COLO668 (cell line): ENCODE measurements at regions not wholly inside any gene's neighbourhood (a gene's known extent, or its start where the extent isn't known, plus 50 kb on each side); places are given as distances from the start of the nearest gene placed in this dataset.
"Not testable (repeated sequence)": the region's sequence is repeated elsewhere in the genome, so short reads cannot be mapped to it uniquely, and the experiment has no call there.

ENCODE experiments used
- DNase-seq: peaks from one replicate; lab custom pipeline; 2025; ENCODE audit not compliant: unreplicated experiment; lab: John Stamatoyannopoulos, UW

- no peak for DNase-seq
These were observed 195.5 kb upstream of the FBXL4 start for GRCh38 chr6:99143108-99143861.

DNA sequence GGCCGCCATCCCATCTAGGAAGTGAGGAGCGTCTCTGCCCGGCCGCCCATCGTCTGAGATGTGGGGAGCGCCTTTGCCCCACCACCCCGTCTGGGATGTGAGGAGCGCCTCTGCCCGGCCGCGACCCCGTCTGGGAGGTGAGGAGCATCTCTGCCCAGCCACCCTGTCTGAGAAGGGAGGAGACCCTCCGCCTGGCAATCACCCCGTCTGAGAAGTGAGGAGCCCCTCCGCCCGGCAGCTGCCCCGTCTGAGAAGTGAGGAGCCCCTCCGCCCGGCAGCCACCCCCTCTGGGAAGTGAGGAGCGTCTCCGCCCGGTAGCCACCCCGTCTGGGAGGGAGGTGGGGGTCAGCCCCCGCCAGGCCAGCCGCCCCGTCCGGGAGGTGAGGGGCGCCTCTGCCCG, 194.2 kb upstream of the FBXL4 start:
- DNase-seq: not testable (repeated sequence)

DNA sequence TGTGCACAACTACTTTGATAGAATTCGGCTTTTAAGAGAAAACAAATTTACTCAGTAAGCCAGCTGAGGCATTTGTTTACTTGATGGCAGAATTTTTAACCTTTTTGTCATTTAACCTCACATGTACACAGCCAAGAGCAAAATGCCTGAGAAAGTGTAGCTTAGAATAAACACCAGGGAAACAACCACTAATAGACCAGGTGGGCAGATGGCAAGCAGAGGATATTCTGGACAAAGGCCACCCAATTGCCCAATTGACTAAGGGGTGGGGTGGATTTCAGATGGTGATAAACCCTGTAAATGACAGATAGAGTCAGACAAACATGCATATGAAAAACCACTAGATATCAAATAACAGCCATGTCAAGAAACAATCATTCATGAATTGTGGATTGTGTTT, 190.7 kb upstream of the FBXL4 start:
- DNase-seq: peak; percentile 38

DNA sequence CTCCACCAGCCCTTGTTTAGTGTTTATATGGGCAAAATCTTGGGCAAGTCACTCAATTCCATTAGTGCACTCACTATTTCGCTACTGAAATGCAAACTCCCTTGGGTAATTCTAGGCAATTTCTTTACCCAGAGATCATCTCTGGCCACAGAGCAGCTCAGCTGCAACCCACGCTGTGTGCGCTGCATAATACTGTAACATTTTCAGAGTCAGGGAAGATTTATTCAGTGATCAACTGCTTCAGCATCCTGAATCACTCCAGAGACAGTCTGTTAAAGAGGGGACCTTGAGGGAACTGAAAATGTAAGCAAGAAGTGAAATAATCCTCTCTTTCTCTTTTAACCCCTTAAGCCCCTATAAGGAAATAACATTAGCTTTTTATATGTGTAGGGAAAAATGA, 189.6 kb upstream of the FBXL4 start:
- DNase-seq: no peak

DNA sequence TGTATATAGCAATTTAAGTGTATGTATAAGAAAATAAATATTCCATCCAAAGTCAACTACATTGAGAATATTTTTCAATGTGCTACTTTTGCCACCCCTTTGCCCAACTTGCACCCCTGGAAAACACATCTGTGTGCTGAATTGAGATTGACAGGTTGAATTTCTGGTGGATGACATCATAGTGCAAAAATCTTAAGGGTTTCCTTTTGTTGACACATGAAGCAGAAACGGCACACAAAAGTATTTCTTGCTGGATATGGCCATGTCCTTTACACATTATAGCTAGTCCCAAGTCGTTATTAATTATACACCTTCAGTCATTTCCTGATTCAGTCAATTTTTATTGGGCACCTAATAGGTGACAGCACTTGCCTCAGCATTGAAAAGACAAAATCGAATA, 188.7 kb upstream of the FBXL4 start:
- no peak for DNase-seq

DNA sequence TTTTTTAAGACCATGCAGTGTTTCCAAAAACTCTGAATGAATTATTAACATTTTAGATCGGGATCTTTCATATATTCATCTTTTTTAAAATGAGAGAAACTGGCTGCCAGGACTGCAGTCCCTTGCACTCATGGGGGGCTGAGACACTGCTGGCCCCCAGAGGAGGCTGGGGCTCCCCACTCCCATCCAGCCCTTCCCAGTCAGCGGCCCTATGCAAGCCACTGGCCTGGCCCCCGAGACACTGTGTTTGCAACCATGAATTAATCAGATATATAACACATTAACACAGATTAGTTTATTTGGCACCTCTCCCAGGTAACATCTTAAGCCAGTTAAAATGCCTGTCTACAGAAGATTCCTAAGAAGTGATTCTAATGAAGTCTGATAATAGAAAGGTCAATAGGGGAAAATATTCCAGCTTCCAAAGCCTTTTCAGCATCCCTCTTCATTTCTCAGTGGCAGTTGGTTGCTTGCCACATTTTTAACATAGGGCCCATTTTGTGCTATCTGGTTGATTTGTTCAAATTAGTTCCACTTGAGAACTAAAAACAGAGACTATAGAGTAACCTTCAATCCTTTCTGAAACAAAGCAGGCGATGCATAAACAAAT, 184.4 kb upstream of the FBXL4 start:
- no peak for DNase-seq

- DNase-seq: no peak
These were observed 183.4 kb upstream of the FBXL4 start for GRCh38 chr6:99130897-99131873.

DNA sequence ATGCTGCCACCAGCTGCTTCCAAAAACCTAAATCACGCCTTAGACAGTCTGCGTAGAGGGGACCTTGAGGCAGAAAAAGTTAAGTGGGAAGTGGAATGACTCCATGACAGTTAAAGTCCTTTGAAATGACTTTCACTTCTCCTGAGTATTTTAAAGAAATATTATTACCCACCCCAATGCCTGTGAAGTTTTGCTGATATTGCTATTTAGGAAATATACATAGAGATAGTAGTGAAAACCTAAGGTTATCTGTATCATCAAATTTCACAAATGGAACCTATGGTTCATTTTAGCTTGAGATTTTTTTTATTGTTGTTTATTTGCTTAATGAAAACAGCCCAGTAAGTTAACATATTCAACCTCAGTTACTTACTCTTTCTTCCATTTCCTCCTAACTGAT, 182.1 kb upstream of the FBXL4 start:
- no peak for DNase-seq

- no peak for DNase-seq
These were observed 174.0 kb upstream of the FBXL4 start for GRCh38 chr6:99121748-99122147.

GRCh38 chr6:99120641-99121040, 172.9 kb upstream of the FBXL4 start:
- no peak for DNase-seq

- DNase-seq: peak; percentile 29
These were observed 171.6 kb upstream of the FBXL4 start for GRCh38 chr6:99119109-99120031.

DNA sequence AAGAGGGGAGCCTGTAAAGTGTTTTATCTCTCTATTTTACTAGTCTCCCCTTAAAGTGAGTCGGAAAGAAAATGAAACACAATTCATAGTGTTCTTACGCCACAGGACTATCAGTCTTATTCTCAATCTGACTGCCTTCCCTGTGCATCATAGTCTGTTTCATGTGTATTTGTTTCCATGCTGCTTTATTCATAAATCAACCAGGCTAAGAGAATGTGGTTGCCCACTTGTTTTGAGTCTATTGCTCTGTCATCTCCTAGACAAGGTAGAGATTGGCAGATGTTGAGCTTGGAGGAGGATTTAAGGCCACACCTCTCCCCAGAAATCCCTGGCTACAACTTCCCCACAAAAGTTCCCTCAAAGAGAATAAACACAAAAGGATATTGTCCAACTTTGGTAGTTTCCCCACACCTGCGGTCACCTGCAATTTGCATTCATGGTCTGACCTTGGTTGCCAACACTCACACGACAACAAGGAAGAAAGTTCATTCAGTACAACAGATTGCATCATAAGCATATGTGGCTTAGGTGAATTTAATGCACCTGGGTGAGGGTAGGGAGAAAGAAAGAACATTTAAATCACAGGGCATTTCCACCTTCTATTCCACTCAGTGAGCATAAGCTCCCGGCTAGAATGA, 167.1 kb upstream of the FBXL4 start:
- DNase-seq: no peak

GRCh38 chr6:99111590-99111989, 163.8 kb upstream of the FBXL4 start:
- DNase-seq: no peak

DNA sequence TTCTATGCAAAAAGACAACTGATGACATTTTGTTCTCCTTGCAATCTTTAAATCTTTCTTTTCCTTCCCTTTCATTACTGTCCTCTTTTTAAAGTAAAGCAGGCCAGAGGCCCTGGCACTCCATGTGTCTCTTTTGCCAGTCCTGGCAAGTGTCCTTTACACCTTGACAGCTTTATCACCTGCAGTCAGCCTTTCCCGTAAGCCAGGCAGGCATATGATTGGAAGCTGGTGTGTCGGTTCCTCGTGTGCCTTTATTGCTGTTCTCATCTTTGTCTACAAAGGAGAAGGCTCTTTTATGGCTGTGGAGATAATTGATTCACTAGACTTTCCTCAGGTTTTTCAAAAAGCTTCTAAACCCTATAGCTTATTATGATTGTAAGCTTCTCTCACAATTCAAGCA, 162.3 kb upstream of the FBXL4 start:
- no peak for DNase-seq

GRCh38 chr6:99104218-99104617, 156.5 kb upstream of the FBXL4 start:
- no peak for DNase-seq

- no peak for DNase-seq
These were observed 151.5 kb upstream of the FBXL4 start for GRCh38 chr6:99099243-99099642.

GRCh38 chr6:99096170-99096569, 148.4 kb upstream of the FBXL4 start:
- no peak for DNase-seq

- peak; percentile 58 for DNase-seq
These were observed 145.9 kb upstream of the FBXL4 start for GRCh38 chr6:99093456-99094190.

DNA sequence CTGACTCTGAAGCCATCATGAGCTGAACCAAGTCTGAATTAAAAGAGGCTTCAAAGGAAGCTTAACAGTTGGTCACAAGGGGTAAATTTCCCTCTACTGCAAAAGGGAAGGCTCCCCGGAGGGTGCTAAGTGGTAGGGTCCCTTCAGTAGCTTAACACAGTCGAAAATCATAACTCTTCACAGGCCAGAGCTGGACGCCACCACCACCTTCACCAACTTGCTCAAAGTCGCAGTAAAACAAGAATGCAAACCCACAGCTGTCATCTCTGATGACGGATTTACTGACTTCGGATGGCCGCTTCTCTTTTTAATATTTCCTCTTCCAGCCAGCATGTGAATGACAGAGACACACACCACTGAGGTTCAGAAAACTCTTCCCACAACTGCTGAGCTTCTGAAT, 144.7 kb upstream of the FBXL4 start:
- DNase-seq: no peak

- no peak for DNase-seq
These were observed 144.2 kb upstream of the FBXL4 start for GRCh38 chr6:99091985-99092384.
